Activated CD4-positive, alpha-beta T cell treated with anti-CD3 and anti-CD28 coated beads, Interleukin-2, amount 50 U/mL, for 16 hours (primary cell): ENCODE measurements at regions not wholly inside any gene's neighbourhood (a gene's known extent, or its start where the extent isn't known, plus 50 kb on each side); places are given as distances from the start of the nearest gene placed in this dataset.
"Not testable (repeated sequence)": the region's sequence is repeated elsewhere in the genome, so short reads cannot be mapped to it uniquely, and the experiment has no call there.

Experiments
- DNase-seq: peaks from one replicate; pipeline ENCODE4 v3.0.0-alpha.2; 2020

DNA sequence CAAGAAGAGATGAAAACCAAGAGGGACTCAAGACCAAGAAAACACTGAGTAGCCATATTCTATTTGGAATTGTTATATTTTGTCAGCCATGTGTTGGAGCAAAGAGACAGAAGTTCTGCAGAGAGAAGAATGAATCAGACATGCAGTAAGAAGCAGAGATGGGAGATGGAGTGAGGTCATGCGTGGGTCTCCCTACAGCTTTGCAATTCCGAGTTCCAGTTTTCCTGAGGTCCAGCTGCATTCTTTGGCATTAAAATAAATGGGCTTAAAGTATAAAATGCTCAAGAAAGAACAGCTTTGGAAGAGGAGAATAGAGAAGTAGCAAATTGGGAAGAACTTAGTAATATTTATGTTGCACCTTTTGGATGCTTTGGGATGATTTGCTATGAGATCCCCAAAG lies 361.6 kb downstream of the NPR3 start:
- no peak for DNase-seq

DNA sequence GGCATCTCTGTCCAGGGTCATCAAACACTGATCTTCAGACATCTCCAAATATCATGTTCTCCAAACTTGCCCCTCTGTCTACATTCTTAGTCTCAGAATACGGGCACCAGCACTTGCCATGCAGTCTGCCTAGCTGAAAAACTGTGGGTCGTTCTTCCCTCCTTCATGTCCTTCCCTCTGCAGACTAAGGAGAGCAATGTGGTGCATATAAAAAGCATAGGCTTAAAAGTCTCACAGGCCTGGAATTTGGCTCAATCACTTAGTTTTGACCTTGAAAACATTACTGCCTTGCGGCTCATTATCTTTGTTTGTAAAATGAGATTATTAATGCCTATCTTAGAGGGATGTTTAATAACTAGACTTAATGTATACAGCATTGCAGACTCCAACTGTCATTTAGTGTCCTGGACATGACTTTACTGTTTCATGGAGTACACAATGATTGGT lies 362.8 kb downstream of the NPR3 start:
- DNase-seq = no peak

- DNase-seq = no peak
Observed at GRCh38 chr5:33074548-33074947, 363.4 kb downstream of the NPR3 start.

- no peak for DNase-seq
Observed at GRCh38 chr5:33075731-33076130, 364.6 kb downstream of the NPR3 start.

GRCh38 chr5:33079548-33079947 lies 361.2 kb upstream of the TARS1 start:
- no peak for DNase-seq

- DNase-seq = no peak
Observed at GRCh38 chr5:33080287-33080686, 360.5 kb upstream of the TARS1 start.

GRCh38 chr5:33088176-33088575 lies 352.6 kb upstream of the TARS1 start:
- DNase-seq = no peak

GRCh38 chr5:33091571-33092363 lies 349.0 kb upstream of the TARS1 start:
- no peak for DNase-seq

- no peak for DNase-seq
Observed at GRCh38 chr5:33092719-33093118, 348.0 kb upstream of the TARS1 start.

DNA sequence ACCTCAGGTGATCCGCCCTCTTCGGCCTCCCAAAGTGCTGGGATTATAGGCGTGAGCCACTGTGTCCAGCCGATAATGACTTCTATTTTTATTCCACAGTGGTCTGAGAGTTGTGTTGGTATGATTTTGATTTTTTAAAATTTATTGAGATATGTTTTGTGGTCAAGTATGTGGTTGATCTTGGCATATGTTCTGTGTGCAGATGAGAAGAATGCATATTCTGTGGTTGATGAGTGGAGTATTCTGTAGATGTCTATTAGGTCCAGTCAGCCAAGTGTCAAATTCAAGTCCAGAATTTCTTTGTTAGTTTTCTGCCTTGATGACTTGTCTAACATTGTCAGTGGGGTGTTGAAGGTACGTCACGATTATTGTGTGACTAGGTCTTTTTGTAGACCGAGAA lies 338.2 kb upstream of the TARS1 start:
- DNase-seq = no peak

DNA sequence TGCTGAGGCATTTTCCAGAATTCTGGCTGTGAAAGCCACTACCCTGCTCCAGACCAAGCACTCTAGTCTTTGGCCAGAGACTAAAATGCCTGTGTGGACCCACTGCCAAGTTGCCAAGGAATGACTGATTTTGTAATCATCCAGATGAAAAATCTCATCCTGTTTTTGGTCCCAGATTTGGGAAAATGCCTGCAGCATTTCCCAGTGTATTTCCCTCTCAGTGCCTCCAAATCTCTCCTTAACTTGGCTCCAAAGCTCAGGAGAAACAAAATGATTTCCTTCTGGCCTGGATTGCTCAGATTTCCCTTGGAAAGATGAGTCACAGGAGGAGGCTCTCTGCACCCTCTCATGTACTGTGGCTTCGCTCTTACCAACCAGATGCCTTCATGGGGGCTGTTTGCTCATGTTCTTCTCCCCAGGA lies 335.2 kb upstream of the TARS1 start:
- no peak for DNase-seq

DNA sequence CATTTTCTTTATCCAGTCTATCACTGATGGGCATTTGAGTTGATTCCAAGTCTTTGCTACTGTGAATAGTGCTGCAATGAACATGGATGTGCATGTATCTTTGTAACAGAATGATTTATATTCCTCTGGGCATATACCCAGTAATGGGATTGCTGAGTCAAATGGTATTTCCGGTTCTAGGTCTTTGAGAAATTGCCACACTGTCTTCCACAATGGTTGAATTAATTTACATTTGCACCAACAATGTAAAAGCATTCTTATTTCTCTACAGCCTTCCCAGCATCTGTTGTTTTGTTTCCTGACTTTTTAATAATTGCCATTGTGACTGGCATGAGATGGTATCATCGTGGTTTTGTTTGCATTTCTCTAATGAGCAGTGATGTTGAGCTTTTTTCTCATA lies 330.3 kb upstream of the TARS1 start:
- not testable (repeated sequence) for DNase-seq

- no peak for DNase-seq
Observed at GRCh38 chr5:33114361-33114760, 326.4 kb upstream of the TARS1 start.

DNA sequence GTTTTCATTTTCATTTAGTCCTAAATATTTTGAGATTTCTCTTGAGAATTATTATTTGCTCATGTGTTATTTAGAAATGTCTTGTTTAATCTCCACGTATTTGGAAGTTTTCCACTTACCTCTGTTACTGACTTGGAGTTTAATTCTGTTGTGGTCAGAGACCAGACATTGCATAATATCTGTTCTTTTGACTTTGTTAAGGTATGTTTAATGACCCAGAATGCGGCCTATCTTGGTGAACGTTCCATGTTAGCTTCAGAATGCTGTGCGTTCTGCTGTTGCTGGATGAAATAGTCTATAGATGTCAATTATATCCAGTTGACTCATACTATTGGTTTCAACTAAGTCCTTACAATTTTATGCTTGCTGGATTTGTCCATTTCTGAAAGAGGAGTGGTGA lies 325.3 kb upstream of the TARS1 start:
- no peak for DNase-seq

GRCh38 chr5:33118761-33119415 lies 321.9 kb upstream of the TARS1 start:
- DNase-seq = no peak

DNA sequence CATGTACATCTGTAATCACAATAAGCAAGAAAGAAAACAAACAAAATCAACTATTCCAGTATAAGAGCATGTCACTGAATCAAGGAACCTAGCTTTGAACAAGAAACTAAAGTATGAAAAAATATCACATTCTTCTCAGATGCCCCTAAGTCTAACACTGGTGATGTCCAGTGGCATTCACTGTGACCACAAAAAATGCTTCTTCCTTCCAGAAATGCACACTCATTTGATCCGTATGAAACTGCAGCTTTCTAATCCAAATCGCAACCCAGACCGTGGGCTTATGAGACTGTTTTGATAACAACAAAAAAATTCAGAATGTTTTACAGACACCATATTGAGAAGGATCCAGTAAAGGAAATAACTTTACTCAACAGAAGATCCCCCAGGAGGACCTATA lies 320.1 kb upstream of the TARS1 start:
- DNase-seq = no peak

- no peak for DNase-seq
Observed at GRCh38 chr5:33129309-33129708, 311.5 kb upstream of the TARS1 start.

- no peak for DNase-seq
Observed at GRCh38 chr5:33136785-33137184, 304.0 kb upstream of the TARS1 start.

- not testable (repeated sequence) for DNase-seq
Observed at GRCh38 chr5:33138145-33138544, 302.6 kb upstream of the TARS1 start.

DNA sequence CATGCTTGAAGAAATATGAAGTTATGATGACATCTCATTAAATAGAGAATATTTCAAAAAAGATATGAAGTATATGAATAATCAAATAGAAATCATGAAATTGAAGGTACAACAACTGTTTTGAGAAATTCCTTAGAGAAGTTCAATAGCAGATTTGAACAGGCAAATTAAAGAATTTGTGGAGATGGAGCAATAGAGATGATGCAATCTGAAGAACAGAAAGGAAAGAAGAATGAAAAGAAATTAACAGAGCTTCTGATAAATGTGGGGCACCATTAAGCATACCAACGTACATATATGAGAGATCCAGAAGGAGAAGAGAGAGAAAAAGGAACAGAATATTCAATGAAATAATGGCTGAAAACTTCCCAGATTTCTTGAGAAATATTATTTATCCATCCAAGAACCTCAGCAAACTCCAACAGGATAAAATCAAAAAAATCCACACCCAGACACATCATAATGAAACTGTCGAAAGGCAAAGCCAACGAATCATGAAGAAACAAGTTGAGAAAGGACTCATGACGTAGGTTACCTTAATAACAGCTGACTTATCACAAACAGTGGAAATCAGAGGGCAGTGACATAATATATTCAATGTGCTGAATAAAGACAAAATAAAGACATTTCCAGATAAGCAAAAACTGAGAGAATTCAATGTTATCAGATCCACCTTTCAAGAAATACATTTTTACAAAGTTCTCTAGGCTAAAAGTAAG lies 297.2 kb upstream of the TARS1 start:
- no peak for DNase-seq

DNA sequence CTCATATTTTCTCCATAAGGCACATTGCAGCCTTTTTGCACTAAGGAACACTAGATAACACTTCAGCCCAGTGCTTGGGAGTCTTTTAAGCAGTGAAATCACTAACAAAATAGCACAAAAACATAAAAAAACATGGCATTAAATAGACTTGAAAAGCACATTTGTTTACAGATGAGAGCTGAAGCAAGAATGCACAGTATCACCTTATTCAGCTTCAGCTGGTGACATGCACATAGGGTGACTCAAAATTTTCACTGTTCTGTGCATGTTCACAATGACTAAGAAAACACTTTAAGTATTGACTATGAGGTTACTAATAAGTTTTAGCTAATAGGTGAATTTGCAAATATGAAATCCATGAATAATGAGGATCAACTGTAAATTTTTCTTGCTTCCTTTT lies 293.9 kb upstream of the TARS1 start:
- DNase-seq = no peak

GRCh38 chr5:33148076-33148513 lies 292.7 kb upstream of the TARS1 start:
- no peak for DNase-seq

DNA sequence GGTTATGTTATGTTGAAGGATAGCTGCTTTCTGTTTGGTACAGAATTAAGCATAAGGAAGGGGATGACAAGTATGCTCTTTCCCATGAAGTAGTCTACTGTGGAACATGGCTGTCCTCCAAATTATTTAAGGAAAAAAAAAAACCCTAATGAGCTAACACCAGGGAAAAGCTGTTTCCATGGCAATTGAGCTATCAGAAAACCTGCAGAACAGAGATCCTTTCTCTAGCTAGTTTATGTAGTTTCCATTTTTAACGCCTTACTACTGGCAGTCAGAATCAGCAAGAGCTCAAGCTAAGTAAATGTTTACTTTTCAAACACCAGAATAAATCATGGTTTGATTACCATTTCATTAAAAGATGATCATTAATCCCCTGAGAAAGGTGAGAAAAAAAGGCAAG lies 287.4 kb upstream of the TARS1 start:
- no peak for DNase-seq

- no peak for DNase-seq
Observed at GRCh38 chr5:33153831-33154230, 286.9 kb upstream of the TARS1 start.
